DOHH2 (cell line): ENCODE measurements at regions not wholly inside any gene's neighbourhood (a gene's known extent, or its start where the extent isn't known, plus 50 kb on each side); places are given as distances from the start of the nearest gene placed in this dataset.

Source experiments
- EZH2phosphoT487 ChIP-seq: fragments of 200-600 bp; sonication (generic); IDR thresholded peaks from 2 replicates; pipeline ENCODE4 v1.6.1; 2017; ENCODE audit warnings: borderline replicate concordance, mild to moderate bottlenecking, antibody characterized with exemption, low read length, moderate library complexity, mixed read lengths
- TF ChIP-seq, protein P1 (sequence below): fragments of 200-600 bp; sonication (generic); IDR thresholded peaks from one replicate; pipeline ENCODE4 v1.5.1; 2014; ENCODE audit warnings: antibody characterized with exemption, mild to moderate bottlenecking, low read depth, low read length; ENCODE audit not compliant: poor library complexity, severe bottlenecking

DNA sequence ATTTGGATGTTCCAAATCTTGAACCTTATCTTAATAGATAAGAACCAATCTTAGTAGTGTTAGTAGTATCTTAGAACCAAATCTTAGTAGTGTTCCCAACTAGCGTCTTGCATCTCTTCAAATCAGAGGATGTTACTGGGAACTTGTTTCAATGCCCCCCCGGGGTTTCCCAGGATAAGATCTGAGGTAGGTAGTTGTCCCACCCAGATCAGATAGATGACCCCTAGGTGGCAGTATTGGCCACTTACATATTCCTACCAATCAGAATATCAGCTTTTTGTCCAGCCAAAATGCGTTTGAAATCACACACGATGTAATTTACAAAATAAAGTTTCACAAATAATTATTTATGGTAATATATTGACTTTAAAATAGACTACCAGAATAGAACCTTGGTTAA lies 314.8 kb downstream of the MBD2 start:
- TF ChIP-seq, protein P1, sequence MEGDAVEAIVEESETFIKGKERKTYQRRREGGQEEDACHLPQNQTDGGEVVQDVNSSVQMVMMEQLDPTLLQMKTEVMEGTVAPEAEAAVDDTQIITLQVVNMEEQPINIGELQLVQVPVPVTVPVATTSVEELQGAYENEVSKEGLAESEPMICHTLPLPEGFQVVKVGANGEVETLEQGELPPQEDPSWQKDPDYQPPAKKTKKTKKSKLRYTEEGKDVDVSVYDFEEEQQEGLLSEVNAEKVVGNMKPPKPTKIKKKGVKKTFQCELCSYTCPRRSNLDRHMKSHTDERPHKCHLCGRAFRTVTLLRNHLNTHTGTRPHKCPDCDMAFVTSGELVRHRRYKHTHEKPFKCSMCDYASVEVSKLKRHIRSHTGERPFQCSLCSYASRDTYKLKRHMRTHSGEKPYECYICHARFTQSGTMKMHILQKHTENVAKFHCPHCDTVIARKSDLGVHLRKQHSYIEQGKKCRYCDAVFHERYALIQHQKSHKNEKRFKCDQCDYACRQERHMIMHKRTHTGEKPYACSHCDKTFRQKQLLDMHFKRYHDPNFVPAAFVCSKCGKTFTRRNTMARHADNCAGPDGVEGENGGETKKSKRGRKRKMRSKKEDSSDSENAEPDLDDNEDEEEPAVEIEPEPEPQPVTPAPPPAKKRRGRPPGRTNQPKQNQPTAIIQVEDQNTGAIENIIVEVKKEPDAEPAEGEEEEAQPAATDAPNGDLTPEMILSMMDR: peak; percentile 77
- TF ChIP-seq EZH2phosphoT487: no peak
